ENCODE measurements at regions not wholly inside any gene's neighbourhood (a gene's known extent, or its start where the extent isn't known, plus 50 kb on each side); places are given as distances from the start of the nearest gene placed in this dataset.

DNA sequence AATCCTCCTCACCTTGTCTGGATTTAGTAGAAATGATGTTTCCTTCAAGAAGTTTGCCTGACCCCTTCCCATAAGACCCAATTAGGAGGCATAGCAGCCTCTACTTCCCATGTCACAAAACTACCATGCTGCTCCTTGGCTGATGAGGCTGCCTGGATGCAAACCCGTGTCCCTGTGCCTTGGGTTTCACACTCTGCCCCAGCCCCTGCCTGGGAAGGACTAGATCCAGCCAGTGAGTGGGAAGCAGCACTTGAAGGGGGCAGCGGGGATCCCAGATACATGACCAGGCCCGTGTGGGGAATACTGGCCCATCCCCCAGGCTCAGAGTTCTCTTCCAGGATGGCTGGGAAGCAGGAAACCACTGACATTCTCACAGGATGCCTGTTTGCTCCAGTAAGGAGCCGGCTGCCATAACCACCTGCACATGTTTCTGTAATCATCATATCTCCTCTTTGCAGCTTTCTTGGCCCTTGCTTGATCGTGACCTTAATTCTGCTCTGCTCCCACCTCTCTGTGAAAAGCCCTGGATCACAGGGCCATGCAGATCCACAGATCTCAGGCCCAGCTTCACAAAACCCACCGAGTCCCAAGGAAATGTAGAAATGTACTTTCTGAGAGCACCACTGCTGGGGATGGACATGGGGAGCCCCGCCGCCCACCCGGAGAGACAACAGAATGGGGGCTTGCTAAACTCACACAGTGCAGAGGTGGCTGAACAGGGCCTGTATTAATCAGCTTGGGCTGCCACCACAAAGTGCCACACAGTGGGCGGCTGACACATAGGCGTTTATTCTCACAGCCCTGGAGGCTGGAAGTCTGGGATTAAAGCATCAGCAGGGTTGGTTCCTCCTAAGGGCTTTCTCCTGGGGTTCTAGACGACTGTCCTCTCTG is 287.8 kb upstream of the IGFBP3 start (continued):
- TF ChIP-seq EGR1 (IDR thresholded peaks at IDR 0.05; ENCODE audit: low read depth in 2 of 2), result no peak
- no peak for TF ChIP-seq JUND (IDR thresholded peaks at IDR 0.05)
- TF ChIP-seq RXRA (IDR thresholded peaks at IDR 0.05), result no peak
- TF ChIP-seq, protein P1, sequence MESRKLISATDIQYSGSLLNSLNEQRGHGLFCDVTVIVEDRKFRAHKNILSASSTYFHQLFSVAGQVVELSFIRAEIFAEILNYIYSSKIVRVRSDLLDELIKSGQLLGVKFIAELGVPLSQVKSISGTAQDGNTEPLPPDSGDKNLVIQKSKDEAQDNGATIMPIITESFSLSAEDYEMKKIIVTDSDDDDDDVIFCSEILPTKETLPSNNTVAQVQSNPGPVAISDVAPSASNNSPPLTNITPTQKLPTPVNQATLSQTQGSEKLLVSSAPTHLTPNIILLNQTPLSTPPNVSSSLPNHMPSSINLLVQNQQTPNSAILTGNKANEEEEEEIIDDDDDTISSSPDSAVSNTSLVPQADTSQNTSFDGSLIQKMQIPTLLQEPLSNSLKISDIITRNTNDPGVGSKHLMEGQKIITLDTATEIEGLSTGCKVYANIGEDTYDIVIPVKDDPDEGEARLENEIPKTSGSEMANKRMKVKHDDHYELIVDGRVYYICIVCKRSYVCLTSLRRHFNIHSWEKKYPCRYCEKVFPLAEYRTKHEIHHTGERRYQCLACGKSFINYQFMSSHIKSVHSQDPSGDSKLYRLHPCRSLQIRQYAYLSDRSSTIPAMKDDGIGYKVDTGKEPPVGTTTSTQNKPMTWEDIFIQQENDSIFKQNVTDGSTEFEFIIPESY (IDR thresholded peaks at IDR 0.05), result no peak
- no peak for TF ChIP-seq FOXA1 (IDR thresholded peaks at IDR 0.05)

DNA sequence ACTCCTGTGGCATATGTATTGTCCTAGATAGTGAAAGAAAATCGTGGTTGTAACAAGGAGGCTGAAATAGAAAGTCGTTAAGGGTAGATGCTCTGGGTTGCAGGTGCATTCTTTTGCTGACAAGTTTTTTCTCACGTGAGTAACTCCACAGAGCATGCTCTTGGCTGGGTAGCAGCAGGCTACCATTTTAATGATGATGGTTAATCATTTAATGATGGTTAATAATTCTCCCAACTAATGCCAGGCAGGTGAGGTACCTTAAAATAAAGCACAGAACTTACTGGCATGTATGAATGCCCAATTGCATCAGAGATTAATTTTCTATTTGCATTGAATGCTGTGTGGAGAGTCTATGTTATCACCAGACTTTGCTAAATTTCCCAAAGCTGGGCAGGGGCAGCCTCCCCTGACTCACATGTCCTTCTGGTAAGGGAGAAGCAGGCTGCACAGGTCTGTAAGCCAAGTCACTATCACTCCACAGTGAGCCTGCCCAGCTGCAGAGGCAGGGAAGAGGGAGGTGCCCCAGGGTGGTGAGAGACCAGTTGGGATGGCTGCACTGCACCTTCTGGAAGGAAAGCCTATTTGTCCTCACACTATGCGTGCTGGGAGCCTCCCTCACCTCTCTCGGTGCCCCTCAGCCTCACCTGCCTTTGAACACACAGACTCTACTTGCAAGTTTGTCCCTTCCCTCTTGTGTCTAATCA is 287.0 kb upstream of the IGFBP3 start:
- H3K27ac ChIP-seq (ENCODE audit: low read depth in 1 of 2, low read length in 2 of 2), result no peak overlapping the region
- peaks cover 0 to 3% (median 0%) of the 10 kb centered on the region in 4 donors for H3K4me1 ChIP-seq (ENCODE audit: control insufficient read depth in 4 of 4, insufficient read depth in 4 of 4, low read length in 3 of 4)
- TF ChIP-seq YY1 (IDR thresholded peaks at IDR 0.05) (peak; percentile 64), SP1 (IDR thresholded peaks at IDR 0.05) (no peak), HNF4A (conservative IDR thresholded peaks at IDR 0.05) (peak in 1 of 2 donors; percentile 9)
- TF ChIP-seq, protein P2, sequence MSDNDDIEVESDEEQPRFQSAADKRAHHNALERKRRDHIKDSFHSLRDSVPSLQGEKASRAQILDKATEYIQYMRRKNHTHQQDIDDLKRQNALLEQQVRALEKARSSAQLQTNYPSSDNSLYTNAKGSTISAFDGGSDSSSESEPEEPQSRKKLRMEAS (IDR thresholded peaks at IDR 0.05), result peak; percentile 13
- no peak for DNase-seq (ENCODE audit: low spot score)
- H3K9ac ChIP-seq (ENCODE audit: low read depth in 1 of 2, low read length in 2 of 2), result no peak overlapping the region
- WGBS, result 59% methylated on average over 5 of the region's 5 CpGs
- no peaks in the 10 kb centered on the region for H3K27me3 ChIP-seq (ENCODE audit: control insufficient read depth in 4 of 4, insufficient read depth in 4 of 4, low read length in 3 of 4)
- H3K4me3 ChIP-seq (ENCODE audit: low read depth in 1 of 3, low read length in 3 of 3), result no peak overlapping the region
- no peaks in the 10 kb centered on the region for H3K36me3 ChIP-seq (ENCODE audit: control insufficient read depth in 4 of 4, insufficient read depth in 3 of 4, low read depth in 1 of 4, low read length in 3 of 4)
- no peaks in the 10 kb centered on the region for H3K9me3 ChIP-seq (ENCODE audit: control insufficient read depth in 4 of 4, low read length in 3 of 4)

DNA sequence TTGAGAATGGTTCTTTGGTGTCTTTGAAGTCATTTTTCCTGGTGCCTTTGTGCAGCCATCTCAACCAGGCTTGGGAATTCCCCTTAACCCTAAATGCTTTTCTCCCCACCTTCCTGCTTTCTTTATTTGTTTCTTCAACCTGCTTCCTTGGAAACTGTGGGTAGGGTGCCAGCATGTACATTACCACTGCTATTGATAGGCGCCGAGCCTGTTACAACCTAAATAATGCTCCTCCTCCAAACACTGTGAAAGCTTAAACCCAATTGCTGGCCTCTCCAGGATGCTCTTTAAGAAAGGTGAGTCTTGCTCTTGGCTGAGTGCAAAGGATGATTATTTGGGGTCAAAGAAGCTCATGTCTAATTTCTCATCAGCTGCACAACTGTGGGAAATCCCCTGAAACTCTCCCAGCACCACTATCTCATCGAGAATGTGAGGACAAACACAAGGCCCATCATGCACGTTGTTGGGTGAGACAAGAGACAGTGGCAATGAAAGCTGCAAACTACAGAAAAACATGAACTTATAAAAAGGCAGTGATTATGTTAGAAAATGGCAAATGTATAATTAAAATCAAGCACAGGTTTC is 285.5 kb upstream of the IGFBP3 start:
- Histone ChIP-seq H3K9me3 (ENCODE audit: control insufficient read depth in 4 of 4, low read length in 3 of 4) (no peaks in the 10 kb centered on the region), H3K4me3 (ENCODE audit: low read depth in 1 of 3, low read length in 3 of 3) (no peak overlapping the region), H3K27me3 (ENCODE audit: control insufficient read depth in 4 of 4, insufficient read depth in 4 of 4, low read length in 3 of 4) (no peaks in the 10 kb centered on the region), H3K4me1 (ENCODE audit: control insufficient read depth in 4 of 4, insufficient read depth in 4 of 4, low read length in 3 of 4) (peaks cover 0 to 3% (median 0%) of the 10 kb centered on the region in 4 donors), H3K27ac (ENCODE audit: low read depth in 1 of 2, low read length in 2 of 2) (no peak overlapping the region), H3K36me3 (ENCODE audit: control insufficient read depth in 4 of 4, insufficient read depth in 3 of 4, low read depth in 1 of 4, low read length in 3 of 4) (no peaks in the 10 kb centered on the region), H3K9ac (ENCODE audit: low read depth in 1 of 2, low read length in 2 of 2) (no peak overlapping the region)
- 64% methylated on average over 4 of the region's 4 CpGs for WGBS
- DNase-seq (ENCODE audit: low spot score), result no peak
- TF ChIP-seq, protein P1 (IDR thresholded peaks at IDR 0.05), result no peak
- TF ChIP-seq, protein P3, sequence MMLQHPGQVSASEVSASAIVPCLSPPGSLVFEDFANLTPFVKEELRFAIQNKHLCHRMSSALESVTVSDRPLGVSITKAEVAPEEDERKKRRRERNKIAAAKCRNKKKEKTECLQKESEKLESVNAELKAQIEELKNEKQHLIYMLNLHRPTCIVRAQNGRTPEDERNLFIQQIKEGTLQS (IDR thresholded peaks at IDR 0.05), result no peak
- TF ChIP-seq EGR1 (IDR thresholded peaks at IDR 0.05; ENCODE audit: low read depth in 2 of 2) (no peak), RXRA (IDR thresholded peaks at IDR 0.05) (no peak), JUND (IDR thresholded peaks at IDR 0.05) (no peak), NR2F2 (IDR thresholded peaks at IDR 0.05) (no peak), HNF4G (IDR thresholded peaks at IDR 0.05) (no peak), HNF4A (conservative IDR thresholded peaks at IDR 0.05) (no peak), YY1 (IDR thresholded peaks at IDR 0.05) (no peak), SP1 (IDR thresholded peaks at IDR 0.05) (no peak), GABPA (IDR thresholded peaks at IDR 0.05 in 1 of 2, conservative IDR thresholded peaks at IDR 0.05 in 1 of 2) (no peak), TAF1 (conservative IDR thresholded peaks at IDR 0.05) (no peak), RAD21 (IDR thresholded peaks at IDR 0.05) (no peak), FOXA2 (IDR thresholded peaks at IDR 0.05) (no peak)
- TF ChIP-seq, protein P4, sequence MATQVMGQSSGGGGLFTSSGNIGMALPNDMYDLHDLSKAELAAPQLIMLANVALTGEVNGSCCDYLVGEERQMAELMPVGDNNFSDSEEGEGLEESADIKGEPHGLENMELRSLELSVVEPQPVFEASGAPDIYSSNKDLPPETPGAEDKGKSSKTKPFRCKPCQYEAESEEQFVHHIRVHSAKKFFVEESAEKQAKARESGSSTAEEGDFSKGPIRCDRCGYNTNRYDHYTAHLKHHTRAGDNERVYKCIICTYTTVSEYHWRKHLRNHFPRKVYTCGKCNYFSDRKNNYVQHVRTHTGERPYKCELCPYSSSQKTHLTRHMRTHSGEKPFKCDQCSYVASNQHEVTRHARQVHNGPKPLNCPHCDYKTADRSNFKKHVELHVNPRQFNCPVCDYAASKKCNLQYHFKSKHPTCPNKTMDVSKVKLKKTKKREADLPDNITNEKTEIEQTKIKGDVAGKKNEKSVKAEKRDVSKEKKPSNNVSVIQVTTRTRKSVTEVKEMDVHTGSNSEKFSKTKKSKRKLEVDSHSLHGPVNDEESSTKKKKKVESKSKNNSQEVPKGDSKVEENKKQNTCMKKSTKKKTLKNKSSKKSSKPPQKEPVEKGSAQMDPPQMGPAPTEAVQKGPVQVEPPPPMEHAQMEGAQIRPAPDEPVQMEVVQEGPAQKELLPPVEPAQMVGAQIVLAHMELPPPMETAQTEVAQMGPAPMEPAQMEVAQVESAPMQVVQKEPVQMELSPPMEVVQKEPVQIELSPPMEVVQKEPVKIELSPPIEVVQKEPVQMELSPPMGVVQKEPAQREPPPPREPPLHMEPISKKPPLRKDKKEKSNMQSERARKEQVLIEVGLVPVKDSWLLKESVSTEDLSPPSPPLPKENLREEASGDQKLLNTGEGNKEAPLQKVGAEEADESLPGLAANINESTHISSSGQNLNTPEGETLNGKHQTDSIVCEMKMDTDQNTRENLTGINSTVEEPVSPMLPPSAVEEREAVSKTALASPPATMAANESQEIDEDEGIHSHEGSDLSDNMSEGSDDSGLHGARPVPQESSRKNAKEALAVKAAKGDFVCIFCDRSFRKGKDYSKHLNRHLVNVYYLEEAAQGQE (IDR thresholded peaks at IDR 0.05), result no peak
- TF ChIP-seq, protein P2 (IDR thresholded peaks at IDR 0.05), result no peak

Data from liver (tissue), 7 donors.